Effector memory CD4-positive, alpha-beta T cell (primary cell): ENCODE measurements at regions not wholly inside any gene's neighbourhood (a gene's known extent, or its start where the extent isn't known, plus 50 kb on each side); places are given as distances from the start of the nearest gene placed in this dataset.

Source experiments
- DNase-seq, 3 donors: peaks; one replicate each; pipeline ENCODE4 v3.0.0-alpha.2; 2020
- H3K27ac ChIP-seq: 2 replicates; pipeline ENCODE4 v1.7.0; 2013; ENCODE audit warnings: mild to moderate bottlenecking, low read length, moderate library complexity; ENCODE audit not compliant: insufficient read depth, poor library complexity, severe bottlenecking
- H3K27me3 ChIP-seq: replicated peaks from 2 replicates; pipeline ENCODE4 v1.7.0; 2013; ENCODE audit warnings: mild to moderate bottlenecking, low read length; ENCODE audit not compliant: insufficient read depth, control insufficient read depth, poor library complexity, severe bottlenecking
- H3K36me3 ChIP-seq: 2 replicates; pipeline ENCODE4 v1.7.0; 2013; ENCODE audit warnings: mild to moderate bottlenecking, low read length, moderate library complexity; ENCODE audit not compliant: control insufficient read depth, insufficient read depth
- H3K4me1 ChIP-seq: 2 replicates; pipeline ENCODE4 v1.7.0; 2013; ENCODE audit warnings: low read length, mild to moderate bottlenecking; ENCODE audit not compliant: control insufficient read depth, insufficient read depth, poor library complexity, severe bottlenecking
- H3K4me3 ChIP-seq: 2 replicates; pipeline ENCODE4 v1.7.0; 2013; ENCODE audit warnings: low read length, low read depth, mild to moderate bottlenecking; ENCODE audit not compliant: insufficient read depth, poor library complexity, severe bottlenecking
- H3K9me3 ChIP-seq: 2 replicates; pipeline ENCODE4 v1.7.0; 2013; ENCODE audit warnings: mild to moderate bottlenecking, low read length, moderate library complexity; ENCODE audit not compliant: control insufficient read depth

- no peak overlapping the region for H3K4me3 ChIP-seq
- no peaks in the 10 kb centered on the region for H3K9me3 ChIP-seq
- no peak for DNase-seq
- peaks cover 3% of the 10 kb centered on the region for H3K27me3 ChIP-seq
- no peaks in the 10 kb centered on the region for H3K4me1 ChIP-seq
- no peak overlapping the region for H3K27ac ChIP-seq
- no peaks in the 10 kb centered on the region for H3K36me3 ChIP-seq
Observed at GRCh38 chr1:221316491-221317056, 425.3 kb downstream of the DUSP10 start.

- H3K4me1 ChIP-seq, result no peaks in the 10 kb centered on the region
- H3K36me3 ChIP-seq, result no peaks in the 10 kb centered on the region
- H3K27me3 ChIP-seq, result peaks cover 3% of the 10 kb centered on the region
- no peak overlapping the region for H3K4me3 ChIP-seq
- H3K9me3 ChIP-seq, result no peaks in the 10 kb centered on the region
- H3K27ac ChIP-seq, result no peak overlapping the region
- DNase-seq, result no peak
Observed at GRCh38 chr1:221317537-221317936, 424.4 kb downstream of the DUSP10 start.

GRCh38 chr1:221327954-221328353, 413.9 kb downstream of the DUSP10 start:
- no peak for DNase-seq
- no peak overlapping the region for H3K27ac ChIP-seq
- no peaks in the 10 kb centered on the region for H3K36me3 ChIP-seq
- no peaks in the 10 kb centered on the region for H3K4me1 ChIP-seq
- no peak overlapping the region for H3K4me3 ChIP-seq
- no peaks in the 10 kb centered on the region for H3K9me3 ChIP-seq
- no peaks in the 10 kb centered on the region for H3K27me3 ChIP-seq

GRCh38 chr1:221328371-221328770, 413.5 kb downstream of the DUSP10 start:
- DNase-seq, result no peak
- Histone ChIP-seq H3K27me3 (no peaks in the 10 kb centered on the region), H3K27ac (no peak overlapping the region)

GRCh38 chr1:221331273-221332183, 410.4 kb downstream of the DUSP10 start:
- DNase-seq, result no peak
- Histone ChIP-seq H3K36me3 (no peaks in the 10 kb centered on the region), H3K27ac (no peak overlapping the region), H3K9me3 (no peaks in the 10 kb centered on the region), H3K27me3 (no peaks in the 10 kb centered on the region), H3K4me1 (no peaks in the 10 kb centered on the region), H3K4me3 (no peak overlapping the region)

More at GRCh38 chr1:221328371-221328770, 413.5 kb downstream of the DUSP10 start:
- Histone ChIP-seq H3K36me3 (no peaks in the 10 kb centered on the region), H3K9me3 (no peaks in the 10 kb centered on the region), H3K4me3 (no peak overlapping the region), H3K4me1 (no peaks in the 10 kb centered on the region)

GRCh38 chr1:221334062-221334461, 407.8 kb downstream of the DUSP10 start:
- Histone ChIP-seq H3K27ac (no peak overlapping the region), H3K4me1 (no peaks in the 10 kb centered on the region), H3K4me3 (no peak overlapping the region), H3K36me3 (no peaks in the 10 kb centered on the region), H3K27me3 (no peaks in the 10 kb centered on the region), H3K9me3 (no peaks in the 10 kb centered on the region)
- no peak for DNase-seq

- no peak for DNase-seq
- H3K27ac ChIP-seq, result no peak overlapping the region
- no peaks in the 10 kb centered on the region for H3K27me3 ChIP-seq
- H3K36me3 ChIP-seq, result no peaks in the 10 kb centered on the region
- H3K4me1 ChIP-seq, result no peaks in the 10 kb centered on the region
- no peak overlapping the region for H3K4me3 ChIP-seq
- no peaks in the 10 kb centered on the region for H3K9me3 ChIP-seq
Observed at GRCh38 chr1:221335161-221336101, 406.5 kb downstream of the DUSP10 start.

GRCh38 chr1:221336126-221336525, 405.8 kb downstream of the DUSP10 start:
- no peaks in the 10 kb centered on the region for H3K4me1 ChIP-seq
- DNase-seq, result no peak
- H3K27me3 ChIP-seq, result no peaks in the 10 kb centered on the region
- no peak overlapping the region for H3K27ac ChIP-seq
- no peaks in the 10 kb centered on the region for H3K36me3 ChIP-seq
- H3K9me3 ChIP-seq, result no peaks in the 10 kb centered on the region
- no peak overlapping the region for H3K4me3 ChIP-seq

GRCh38 chr1:221337106-221337505, 404.8 kb downstream of the DUSP10 start:
- Histone ChIP-seq H3K36me3 (no peaks in the 10 kb centered on the region), H3K27me3 (no peaks in the 10 kb centered on the region), H3K4me3 (no peak overlapping the region), H3K9me3 (no peaks in the 10 kb centered on the region), H3K27ac (no peak overlapping the region), H3K4me1 (no peaks in the 10 kb centered on the region)
- DNase-seq, result no peak
